Right lobe of liver (tissue), 6 donors: ENCODE measurements at regions not wholly inside any gene's neighbourhood (a gene's known extent, or its start where the extent isn't known, plus 50 kb on each side); places are given as distances from the start of the nearest gene placed in this dataset.

Source experiments
- ATAC-seq, 4 donors: fragments of 200-7000 bp; cut with Tn5 transposase; one replicate each; pipeline ENCODE4 v1.9.1; 2020; ENCODE audit warnings: mild to moderate bottlenecking in 4 of 4, moderate library complexity in 4 of 4
- DNase-seq, 3 donors: peaks; one replicate each; pipeline ENCODE4 v3.0.0-alpha.2; 2020
- H3K27ac ChIP-seq, 3 donors: fragments of 200-600 bp; one replicate each; pipeline ENCODE4 v1.8.0; 2022
- H3K27me3 ChIP-seq, 2 donors: fragments of 200-600 bp; one replicate each; pipeline ENCODE4 v1.8.0; 2022
- H3K36me3 ChIP-seq, 4 donors: fragments of 200-600 bp; sonication (generic) in 1 of 4; one replicate each; pipeline versions ENCODE4 v1.5.1 to v1.8.0; 2017 to 2022; ENCODE audit warnings: control low read depth in 1 of 4
- H3K4me1 ChIP-seq, 4 donors: fragments of 200-600 bp; sonication (generic) in 1 of 4; one replicate each; pipeline versions ENCODE4 v1.5.1 to v1.8.0; 2017 to 2022; ENCODE audit warnings: control low read depth in 1 of 4
- H3K4me3 ChIP-seq, 3 donors: fragments of 200-600 bp; one replicate each; pipeline ENCODE4 v1.8.0; 2022
- H3K9me3 ChIP-seq, 4 donors: fragments of 200-600 bp; sonication (generic) in 1 of 4; one replicate each; pipeline versions ENCODE4 v1.5.1 to v1.8.0; 2017 to 2022; ENCODE audit warnings: control low read depth in 1 of 4
- CTCF ChIP-seq, 4 donors: fragments of 200-600 bp in 3 of 4; fragments of 450-650 bp in 1 of 4; IDR thresholded peaks; one replicate each; pipeline versions ENCODE4 v1.5.1 to v1.8.0; 2016 to 2022; ENCODE audit warnings: antibody characterized with exemption in 4 of 4, mild to moderate bottlenecking in 2 of 4
- POLR2A ChIP-seq: fragments of 450-650 bp; IDR thresholded peaks from one replicate; pipeline ENCODE4 v1.6.1; 2017; ENCODE audit warnings: antibody characterized with exemption, mild to moderate bottlenecking
- WGBS: methylation state at CpG from one replicate; pipeline ENCODE4 v1.1.6; 2018; ENCODE audit warnings: low coverage, low lambda C conversion rate; ENCODE audit not compliant: insufficient coverage; ENCODE audit errors: missing lambda C conversion rate; 5-methylcytosine and 5-hydroxymethylcytosine counted together
- intact Hi-C, 2 donors: fragments of 100-400 bp; cut with DNase I; formaldehyde crosslinking; loops; one replicate each; pipeline versions ENCODE4 v1.11.2 to v1.14.1; 2022
- donor health status: DM: no; HTN: yes; CAD: no.
- donor health status: DM: no; HTN: no; CAD: no.
- donor health status: DM: no; HTN: no; CAD: no.
- donor health status: DM: no; HTN: yes; CAD: no.
- donor health status: DM: no; HTN: yes; CAD: no.

DNA sequence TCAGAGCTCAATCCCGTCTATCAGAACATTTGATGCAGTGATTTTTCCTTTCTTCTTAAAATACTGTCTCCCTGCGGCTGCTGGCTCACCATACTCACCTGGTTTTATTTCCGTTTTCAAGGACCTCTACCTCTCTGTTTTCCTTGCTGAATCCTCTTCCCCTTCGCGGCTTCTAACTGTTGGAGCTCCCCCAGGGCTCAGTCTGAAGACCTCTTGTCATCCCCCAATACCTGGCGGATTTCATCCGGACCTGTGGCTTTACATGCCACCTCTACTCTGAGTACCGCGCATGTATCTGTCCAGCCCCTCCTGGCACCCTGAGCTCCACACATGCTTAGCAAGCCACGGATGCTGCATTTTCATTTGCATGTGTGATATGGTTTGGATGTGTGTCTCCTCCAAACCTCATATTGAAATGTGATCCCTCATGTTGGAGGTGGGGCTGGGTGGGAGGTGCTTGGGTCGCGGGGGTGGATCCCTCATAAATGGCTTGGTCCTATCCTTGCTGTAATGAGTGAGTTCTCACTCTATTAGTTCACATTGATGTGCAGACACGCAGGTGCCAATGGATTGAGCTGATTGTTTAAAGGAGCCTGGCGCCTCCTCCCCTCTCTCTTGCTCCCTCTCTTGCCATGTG, 106.2 kb upstream of the LSM14A start:
- no peak for ATAC-seq
- intact Hi-C loops: no loop called here

GRCh38 chr19:34067861-34068271, 104.4 kb upstream of the LSM14A start:
- H3K9me3 ChIP-seq: no peaks in the 10 kb centered on the region
- H3K4me3 ChIP-seq: no peak overlapping the region
- DNase-seq (no peak), ATAC-seq (no peak)
- TF ChIP-seq POLR2A (no peak), CTCF (IDR thresholded peaks at IDR 0.05) (no peak)
- WGBS: 71% methylated on average over 7 of the region's 7 CpGs
- intact Hi-C loops: no loop called here
- no peaks in the 10 kb centered on the region for H3K27me3 ChIP-seq
- no peaks in the 10 kb centered on the region for H3K4me1 ChIP-seq
- no peaks in the 10 kb centered on the region for H3K36me3 ChIP-seq
- no peak overlapping the region for H3K27ac ChIP-seq

More for the DNA sequence above, 106.2 kb upstream of the LSM14A start:
- 27% methylated on average over 11 of the region's 14 CpGs for WGBS
- DNase-seq: no peak
- Histone ChIP-seq H3K27ac (no peak overlapping the region), H3K27me3 (no peaks in the 10 kb centered on the region), H3K4me3 (no peak overlapping the region), H3K36me3 (no peaks in the 10 kb centered on the region), H3K4me1 (no peaks in the 10 kb centered on the region), H3K9me3 (no peaks in the 10 kb centered on the region)
- TF ChIP-seq CTCF (IDR thresholded peaks at IDR 0.05): no peak
- no peak for TF ChIP-seq POLR2A

DNA sequence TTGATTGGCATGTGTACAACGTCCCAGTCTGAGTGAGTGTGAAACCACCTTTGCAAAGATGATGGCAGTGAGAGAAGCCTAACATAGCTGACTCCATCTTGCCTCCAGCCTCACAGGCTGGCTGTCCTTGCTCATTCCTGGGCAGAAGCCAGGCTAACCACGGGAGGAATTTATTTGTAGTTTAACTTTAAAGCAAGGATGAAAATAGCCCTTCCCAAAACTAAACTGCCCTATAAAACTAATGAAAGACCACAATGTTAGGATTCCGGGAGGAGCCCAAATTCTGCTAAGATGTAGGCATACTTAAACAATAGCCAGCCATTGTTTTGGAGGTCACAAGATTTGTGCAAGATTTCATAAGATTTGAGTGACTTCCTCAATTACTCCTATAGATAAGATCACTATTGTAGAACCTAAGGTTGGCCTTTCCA, 96.6 kb upstream of the LSM14A start:
- 40% methylated on average over 2 of the region's 3 CpGs for WGBS
- Histone ChIP-seq H3K4me3 (no peak overlapping the region), H3K27ac (no peak overlapping the region), H3K27me3 (no peaks in the 10 kb centered on the region), H3K9me3 (no peaks in the 10 kb centered on the region), H3K4me1 (no peaks in the 10 kb centered on the region), H3K36me3 (no peaks in the 10 kb centered on the region)
- no peak for DNase-seq
- TF ChIP-seq CTCF (IDR thresholded peaks at IDR 0.05): no peak
- no peak for TF ChIP-seq POLR2A
- intact Hi-C loops: no loop called here
- ATAC-seq: no peak

DNA sequence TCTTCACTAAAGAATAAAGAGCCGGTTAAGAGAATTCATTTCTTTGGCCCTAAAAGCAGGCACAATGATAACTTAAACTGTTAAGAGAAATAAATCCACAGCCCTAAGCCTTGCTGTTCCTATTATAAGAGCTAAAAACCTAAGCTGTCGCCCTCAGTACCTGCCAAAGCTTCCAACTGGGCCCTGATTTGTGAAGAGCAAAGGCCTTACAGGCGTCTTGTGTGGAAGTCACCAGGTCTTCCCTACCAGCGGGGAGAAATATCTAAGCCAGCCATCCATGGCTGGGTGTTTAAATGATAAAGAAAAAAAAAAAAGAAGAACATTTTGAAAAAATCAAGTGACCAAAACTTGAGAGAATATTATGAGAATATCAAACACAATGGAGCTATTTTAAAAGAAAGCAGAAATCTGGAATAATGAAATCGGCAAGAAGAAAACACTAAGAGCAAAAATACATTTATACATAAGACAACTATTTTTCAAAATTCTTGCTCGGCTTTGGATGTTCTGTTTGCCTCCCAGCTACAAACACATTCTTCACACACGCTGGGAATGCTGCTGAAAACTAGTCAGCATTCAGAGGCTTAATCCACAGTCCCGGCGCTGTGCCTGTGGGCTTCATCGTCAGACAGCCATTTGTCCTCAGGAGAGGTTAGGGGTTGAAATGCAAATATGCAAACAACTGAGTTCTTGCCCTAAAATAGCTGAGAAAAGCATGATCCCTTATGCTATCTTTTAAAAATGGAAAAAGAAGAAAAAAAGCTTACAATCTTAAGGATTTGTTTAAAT, 89.8 kb upstream of the LSM14A start:
- no peak for DNase-seq
- H3K27ac ChIP-seq: no peak overlapping the region
- WGBS: 40% methylated on average over 10 of the region's 10 CpGs

More for the DNA sequence above, 89.8 kb upstream of the LSM14A start:
- H3K27me3 ChIP-seq: no peaks in the 10 kb centered on the region
- H3K4me1 ChIP-seq: no peaks in the 10 kb centered on the region
- intact Hi-C loops: no loop called here
- ATAC-seq: no peak
- no peaks in the 10 kb centered on the region for H3K9me3 ChIP-seq
- TF ChIP-seq POLR2A (no peak), CTCF (IDR thresholded peaks at IDR 0.05) (no peak)
- H3K36me3 ChIP-seq: no peaks in the 10 kb centered on the region
- no peak overlapping the region for H3K4me3 ChIP-seq
